Daoy (cell line): ENCODE measurements at regions not wholly inside any gene's neighbourhood (a gene's known extent, or its start where the extent isn't known, plus 50 kb on each side); places are given as distances from the start of the nearest gene placed in this dataset.

ENCODE experiments used
- DNase-seq: peaks from one replicate; pipeline ENCODE4 v3.0.0-alpha.2; 2015; ENCODE audit warnings: low read depth

- no peak for DNase-seq
Observed at GRCh38 chr3:80215191-80215590, 447.4 kb upstream of the ROBO1 start.

DNA sequence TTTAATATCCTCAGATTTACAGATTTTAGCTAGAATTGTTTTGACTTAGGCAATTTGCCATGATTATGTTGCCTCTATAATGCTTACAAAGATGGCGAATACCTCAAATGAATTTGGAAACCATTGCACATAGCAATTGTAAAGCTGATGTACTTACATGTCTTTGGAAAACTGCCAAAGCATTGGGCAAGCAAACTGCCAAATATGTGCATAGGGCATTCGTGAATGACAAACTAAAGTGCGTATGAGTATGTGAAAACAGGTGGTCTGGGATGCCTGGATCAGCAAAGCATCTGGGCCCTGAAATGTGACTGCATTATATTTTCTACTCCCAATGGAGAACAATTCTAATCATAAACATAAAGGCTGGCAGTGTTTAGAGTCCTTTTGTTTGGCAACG, 445.3 kb upstream of the ROBO1 start:
- DNase-seq: no peak

DNA sequence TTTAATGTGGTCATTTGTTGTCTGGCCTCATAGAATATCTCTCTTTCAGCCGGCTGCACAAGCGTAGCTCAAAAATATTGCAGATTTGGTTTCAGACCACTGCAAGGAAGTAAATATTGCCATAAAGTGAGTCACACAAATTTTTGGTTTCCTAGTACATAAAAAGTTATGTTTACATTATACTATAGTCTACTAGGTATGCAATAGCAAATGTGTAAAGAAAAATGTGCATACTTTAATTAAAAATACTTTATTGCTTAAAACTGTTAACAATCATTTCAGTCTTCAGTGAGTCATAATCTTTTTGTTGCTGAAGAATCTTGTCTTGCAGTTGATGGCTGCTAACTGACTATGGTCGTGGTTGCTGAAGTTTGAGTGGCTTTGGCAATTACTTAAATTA, 425.1 kb upstream of the ROBO1 start:
- no peak for DNase-seq

GRCh38 chr3:80190051-80190450, 422.3 kb upstream of the ROBO1 start:
- peak; percentile 47 for DNase-seq

DNA sequence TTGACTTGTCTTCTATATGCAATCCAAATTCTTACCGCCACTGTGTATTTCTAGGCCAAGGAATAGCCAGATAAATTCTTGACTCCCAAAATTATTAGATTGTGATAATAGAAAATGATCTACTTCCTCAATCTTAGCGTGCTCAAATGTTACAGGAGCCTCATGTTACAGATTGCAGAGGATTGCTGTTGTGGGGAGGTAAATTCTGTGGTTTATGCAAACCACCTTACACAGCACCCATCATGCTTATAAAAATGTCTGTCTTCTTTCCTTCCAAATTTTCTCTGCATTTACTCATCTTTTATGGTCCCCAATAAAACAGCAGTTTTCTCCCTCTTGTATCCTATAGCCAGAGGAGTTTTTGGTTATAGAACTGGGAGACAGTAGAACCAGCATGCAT, 420.2 kb upstream of the ROBO1 start:
- no peak for DNase-seq

DNA sequence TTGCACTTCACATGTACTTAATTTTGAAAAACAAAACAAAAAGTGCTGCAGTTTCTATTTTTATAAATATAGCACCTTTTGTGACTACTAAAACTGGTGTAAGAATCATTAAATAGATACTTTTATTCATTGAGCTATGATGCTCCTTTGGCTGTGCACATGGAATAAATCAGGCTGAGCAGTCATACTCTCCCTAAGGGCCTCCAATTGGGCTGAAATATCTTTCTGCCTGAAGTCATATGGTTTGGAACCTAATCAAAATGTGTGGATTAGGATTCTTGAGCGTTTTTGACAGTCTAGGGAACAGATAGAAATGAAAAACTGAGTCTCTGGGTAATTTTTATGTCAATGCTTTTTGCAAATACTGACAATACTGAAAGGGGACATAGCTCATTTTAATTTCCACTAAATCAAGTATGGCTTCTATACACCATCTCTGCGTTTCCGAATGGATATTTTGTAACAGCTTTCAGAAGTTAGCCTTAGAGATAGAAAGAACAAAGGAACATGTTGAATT, 392.2 kb upstream of the ROBO1 start:
- DNase-seq: no peak

- DNase-seq: no peak
Observed at GRCh38 chr3:80158332-80158731, 390.5 kb upstream of the ROBO1 start.

- no peak for DNase-seq
Observed at GRCh38 chr3:80157546-80157945, 389.7 kb upstream of the ROBO1 start.

DNA sequence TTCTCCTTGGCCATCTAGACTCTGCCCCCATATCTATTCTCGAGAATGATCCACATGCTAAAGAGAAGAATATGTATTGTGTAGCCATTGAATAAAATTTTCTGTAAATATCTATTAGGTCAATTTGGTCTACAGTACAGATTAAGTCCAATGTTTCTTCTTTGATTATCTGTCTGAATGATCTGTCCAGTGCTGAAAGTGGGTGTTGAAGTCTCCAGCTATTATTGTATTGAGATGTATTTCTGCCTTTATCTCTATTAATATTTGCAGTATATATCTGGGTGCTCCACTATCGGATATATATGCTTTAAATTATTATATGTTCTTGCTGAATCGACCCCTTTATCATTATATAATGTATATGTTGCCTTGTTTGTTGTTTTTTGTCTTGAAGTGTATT, 384.9 kb upstream of the ROBO1 start:
- no peak for DNase-seq

- no peak for DNase-seq
Observed at GRCh38 chr3:80142714-80143113, 374.9 kb upstream of the ROBO1 start.

DNA sequence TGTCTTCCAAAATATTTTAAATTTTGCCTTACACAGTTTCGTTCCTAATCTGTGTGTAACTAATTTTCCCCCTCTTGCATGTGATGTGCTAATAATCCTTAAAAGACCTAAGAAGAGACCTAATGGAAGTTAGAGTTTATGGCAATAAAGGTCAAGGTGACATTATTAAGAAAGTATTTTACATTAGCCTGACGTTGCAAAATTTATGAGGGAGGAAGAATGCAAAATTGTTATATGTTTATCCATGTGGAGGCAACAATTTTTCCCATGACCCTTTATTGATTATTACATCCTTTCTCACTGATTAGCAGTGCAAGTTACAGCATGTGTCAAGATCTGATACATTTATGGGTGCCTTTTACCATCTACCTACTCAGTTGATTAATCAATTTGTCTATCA, 373.8 kb upstream of the ROBO1 start:
- no peak for DNase-seq

DNA sequence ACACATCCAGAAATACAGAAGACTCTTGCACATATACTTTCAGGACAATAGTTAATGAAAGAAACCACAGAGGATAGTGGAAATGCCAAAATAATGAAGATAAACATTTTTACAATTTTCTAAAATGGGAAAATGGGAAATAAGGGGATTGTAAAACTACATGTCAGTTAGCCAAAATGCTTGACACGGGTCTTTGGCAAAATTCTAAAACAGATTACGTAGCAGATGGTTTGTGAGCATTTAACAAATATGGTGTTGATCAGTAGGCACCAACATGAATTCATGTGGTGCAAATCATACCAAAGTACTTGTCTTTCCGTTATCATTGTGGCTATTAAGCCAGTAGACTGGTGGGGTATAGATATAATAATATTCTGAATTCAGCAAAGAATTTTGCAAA, 348.5 kb upstream of the ROBO1 start:
- DNase-seq: no peak

DNA sequence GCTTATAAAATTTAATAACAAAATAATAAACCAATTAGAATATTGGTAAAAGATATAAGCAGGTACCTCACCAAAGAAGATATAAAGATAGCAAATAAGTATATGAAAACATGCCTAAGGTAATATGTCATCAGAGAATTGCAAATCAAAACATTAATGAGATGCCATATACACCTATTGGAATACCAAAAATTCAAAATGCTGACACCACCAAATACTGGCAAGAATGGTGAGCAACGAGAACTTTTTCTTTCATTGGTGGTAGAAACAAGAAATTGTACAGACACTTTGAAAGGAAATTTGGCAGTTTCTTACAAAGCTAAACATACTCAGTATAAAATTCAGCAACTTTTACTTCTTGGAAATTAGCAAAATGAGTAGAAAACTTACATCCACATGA, 346.9 kb upstream of the ROBO1 start:
- DNase-seq: no peak

GRCh38 chr3:80113331-80113730, 345.5 kb upstream of the ROBO1 start:
- no peak for DNase-seq

DNA sequence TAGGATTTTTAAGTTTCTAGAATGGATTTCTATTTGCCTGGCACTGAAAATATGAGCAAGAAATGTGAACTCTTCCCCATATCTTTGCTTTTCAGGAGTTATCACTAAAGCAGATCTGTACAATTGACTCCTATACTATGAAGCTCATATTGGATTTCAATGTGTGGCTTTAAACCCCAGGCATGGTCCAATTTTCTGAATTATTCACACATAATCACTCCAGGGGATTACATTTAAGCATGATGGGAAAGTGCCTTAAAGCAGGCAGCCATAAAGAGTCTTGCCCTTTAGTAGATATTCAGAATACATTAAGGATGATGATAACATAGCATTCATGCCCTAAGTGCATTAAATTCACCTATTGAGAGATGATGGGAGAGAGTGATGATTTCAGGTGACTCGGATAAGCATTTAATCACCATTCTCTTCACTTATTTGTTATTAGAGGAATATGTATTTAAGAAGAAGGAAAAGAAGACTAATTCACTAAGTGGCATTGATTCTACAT, 331.8 kb upstream of the ROBO1 start:
- DNase-seq: no peak

DNA sequence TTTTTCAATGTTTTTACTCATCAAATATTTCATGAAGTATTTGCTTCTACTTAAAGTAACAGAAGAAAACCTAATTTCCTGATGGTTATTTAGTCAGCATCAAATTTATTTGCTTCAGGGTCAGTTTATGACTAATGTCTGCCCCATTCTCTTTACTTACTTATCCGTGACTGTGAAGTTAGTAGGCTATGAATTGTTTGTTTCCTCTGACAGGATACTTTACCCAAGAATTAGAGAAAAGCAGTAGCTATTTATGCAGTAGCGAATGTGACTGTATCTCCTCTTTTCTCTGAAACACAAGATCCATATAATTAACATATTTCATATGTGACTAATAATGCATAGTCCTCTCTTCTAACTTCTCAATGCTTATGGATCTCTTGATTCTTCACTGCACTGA, 329.9 kb upstream of the ROBO1 start:
- DNase-seq: no peak

- DNase-seq: no peak
Observed at GRCh38 chr3:80096909-80097308, 329.1 kb upstream of the ROBO1 start.

- DNase-seq: no peak
Observed at GRCh38 chr3:80094589-80094988, 326.8 kb upstream of the ROBO1 start.

GRCh38 chr3:80087767-80088166, 320.0 kb upstream of the ROBO1 start:
- DNase-seq: no peak

DNA sequence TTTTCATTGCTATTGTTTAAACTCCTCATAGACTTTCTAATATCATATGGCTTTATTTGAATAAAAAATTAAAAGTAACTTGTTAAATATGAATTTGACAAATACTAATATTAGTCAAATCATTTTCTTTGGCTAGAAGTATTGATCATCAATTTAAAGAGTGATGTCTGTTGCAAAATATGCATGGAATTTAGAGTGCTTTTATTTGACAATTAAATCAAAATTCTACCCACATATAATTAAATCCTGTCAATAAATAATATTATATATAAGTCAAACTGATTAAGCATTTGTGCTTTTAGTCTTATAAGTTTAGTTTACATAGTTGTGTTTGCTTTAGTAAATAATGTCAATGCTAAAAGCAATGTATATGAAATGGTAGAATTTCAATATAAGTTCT, 318.6 kb upstream of the ROBO1 start:
- DNase-seq: no peak

- no peak for DNase-seq
Observed at GRCh38 chr3:80079886-80080285, 312.1 kb upstream of the ROBO1 start.

DNA sequence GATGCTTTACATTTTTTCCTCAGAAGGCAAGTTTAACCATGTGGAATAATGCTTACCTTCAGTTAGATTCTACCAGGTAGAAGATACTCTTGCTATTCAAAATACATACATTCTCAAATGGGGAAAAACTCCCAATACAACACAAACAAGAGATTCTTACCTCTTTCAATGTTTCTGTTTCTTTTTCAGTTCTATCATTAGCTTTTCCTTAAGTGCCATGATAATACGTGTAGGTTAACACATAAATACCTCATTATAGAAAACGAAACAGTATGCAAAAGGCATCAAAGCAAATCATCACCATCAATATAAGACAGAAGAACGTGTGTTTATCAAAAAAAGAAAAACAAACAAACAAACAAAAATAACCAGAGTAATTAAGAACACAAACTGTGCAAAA, 300.7 kb upstream of the ROBO1 start:
- DNase-seq: no peak

DNA sequence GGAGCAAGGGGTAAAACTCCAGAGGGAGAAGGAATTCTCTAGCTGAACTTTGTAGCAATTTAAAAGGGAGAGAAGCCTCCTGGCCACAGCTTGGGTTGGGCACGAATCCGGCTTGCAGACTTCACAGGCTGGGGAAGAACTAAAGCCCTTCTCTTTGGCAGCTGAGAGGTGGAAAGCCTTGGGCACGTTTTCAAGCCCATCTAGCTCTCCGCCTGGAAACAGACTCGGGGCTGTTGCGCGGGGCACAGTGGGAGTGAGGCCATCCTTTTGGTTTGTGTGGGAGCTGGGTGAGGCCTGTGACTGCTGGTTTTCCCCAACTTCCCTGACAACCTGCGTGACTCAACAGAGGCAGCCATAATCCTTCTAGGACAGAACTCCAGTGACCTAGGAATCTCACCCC, 295.7 kb upstream of the ROBO1 start:
- DNase-seq: no peak

DNA sequence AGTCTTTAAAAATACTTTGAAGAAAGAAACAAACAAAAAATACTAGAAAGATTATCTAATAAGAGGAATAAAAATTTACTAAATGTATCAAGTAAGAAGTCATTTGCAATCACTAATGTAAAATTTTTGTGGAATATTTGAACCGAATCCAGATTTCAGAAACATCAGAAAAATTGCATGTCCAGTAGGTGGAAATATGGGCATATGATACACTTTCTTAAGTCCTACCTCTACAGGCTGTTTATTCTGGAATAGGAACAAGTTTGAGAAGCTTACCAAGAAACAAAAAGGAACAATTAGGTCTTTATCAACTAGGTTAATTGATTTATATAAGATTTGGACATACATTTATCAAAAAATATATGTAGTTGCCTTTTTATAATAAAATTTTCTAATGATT, 292.9 kb upstream of the ROBO1 start:
- DNase-seq: no peak

GRCh38 chr3:80055306-80055705, 287.5 kb upstream of the ROBO1 start:
- no peak for DNase-seq
